NCI-H2107 (cell line): ENCODE measurements at regions not wholly inside any gene's neighbourhood (a gene's known extent, or its start where the extent isn't known, plus 50 kb on each side); places are given as distances from the start of the nearest gene placed in this dataset.

Source experiments
- DNase-seq: peaks from one replicate; lab custom pipeline; 2025; lab: John Stamatoyannopoulos, UW

DNA sequence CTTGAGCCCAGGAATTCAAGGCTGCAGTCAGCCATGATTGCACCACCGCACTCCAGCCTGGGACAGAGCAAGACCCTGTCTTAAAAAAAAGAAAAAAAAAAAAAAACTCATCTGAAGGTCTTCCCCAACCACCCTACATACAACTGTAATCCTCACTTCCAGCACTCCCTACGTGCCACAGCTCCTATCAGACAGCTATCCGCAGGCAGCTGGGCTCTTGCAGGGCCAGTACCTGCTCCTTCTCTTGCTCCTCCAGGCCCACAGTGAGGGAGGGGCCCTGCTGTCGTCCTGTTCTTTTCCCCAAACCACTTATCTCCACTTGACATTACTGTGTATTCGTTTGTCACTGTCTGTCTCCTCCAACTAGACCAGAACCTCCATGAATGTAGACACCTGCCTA is 156.1 kb upstream of the NECTIN1 start:
- no peak for DNase-seq

- no peak for DNase-seq
Measured at GRCh38 chr11:119882316-119882715, 153.3 kb upstream of the NECTIN1 start.

DNA sequence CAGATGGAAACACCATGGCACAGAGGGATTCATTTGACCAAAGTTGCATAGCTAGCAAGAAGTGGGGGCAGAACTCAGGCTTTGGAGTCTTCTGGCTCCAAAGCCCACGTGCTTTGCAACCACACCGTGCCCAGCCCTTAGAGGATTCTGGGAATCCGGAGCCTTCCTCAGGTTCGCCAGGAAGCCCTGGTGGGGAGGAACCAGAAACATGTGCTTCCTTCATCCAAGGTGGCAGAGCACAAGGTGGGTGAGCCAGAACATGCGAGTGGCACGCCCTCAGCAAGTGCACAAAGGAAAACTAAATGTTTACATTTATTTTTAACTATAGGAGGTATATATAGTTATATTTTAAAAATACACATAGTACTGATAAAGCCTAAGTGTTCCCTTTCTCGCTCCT is 151.9 kb upstream of the NECTIN1 start:
- no peak for DNase-seq

DNA sequence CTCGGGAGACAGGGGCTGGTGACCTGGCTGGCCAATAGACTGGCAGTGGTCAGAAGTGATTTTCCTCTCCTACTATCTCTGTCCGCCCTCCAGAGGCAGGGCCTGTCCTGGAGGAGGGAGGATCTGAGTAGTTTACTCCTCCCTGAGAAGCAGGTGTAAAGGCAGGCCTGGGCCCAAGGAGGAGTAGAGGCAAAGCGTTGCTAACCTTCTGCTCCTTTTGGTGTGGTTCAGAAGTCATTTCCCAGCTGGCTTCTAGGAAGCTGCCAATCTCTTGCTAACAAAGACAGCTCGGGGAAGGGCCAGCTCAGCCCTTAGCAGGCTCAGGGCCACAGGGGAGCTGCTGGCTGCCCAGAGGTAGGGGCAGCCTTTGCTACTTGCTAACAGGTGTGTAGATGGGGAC is 151.1 kb upstream of the NECTIN1 start:
- DNase-seq, result no peak

- DNase-seq, result no peak
Measured at GRCh38 chr11:119878990-119879389, 150.0 kb upstream of the NECTIN1 start.

- no peak for DNase-seq
Measured at GRCh38 chr11:119876841-119877240, 147.8 kb upstream of the NECTIN1 start.

DNA sequence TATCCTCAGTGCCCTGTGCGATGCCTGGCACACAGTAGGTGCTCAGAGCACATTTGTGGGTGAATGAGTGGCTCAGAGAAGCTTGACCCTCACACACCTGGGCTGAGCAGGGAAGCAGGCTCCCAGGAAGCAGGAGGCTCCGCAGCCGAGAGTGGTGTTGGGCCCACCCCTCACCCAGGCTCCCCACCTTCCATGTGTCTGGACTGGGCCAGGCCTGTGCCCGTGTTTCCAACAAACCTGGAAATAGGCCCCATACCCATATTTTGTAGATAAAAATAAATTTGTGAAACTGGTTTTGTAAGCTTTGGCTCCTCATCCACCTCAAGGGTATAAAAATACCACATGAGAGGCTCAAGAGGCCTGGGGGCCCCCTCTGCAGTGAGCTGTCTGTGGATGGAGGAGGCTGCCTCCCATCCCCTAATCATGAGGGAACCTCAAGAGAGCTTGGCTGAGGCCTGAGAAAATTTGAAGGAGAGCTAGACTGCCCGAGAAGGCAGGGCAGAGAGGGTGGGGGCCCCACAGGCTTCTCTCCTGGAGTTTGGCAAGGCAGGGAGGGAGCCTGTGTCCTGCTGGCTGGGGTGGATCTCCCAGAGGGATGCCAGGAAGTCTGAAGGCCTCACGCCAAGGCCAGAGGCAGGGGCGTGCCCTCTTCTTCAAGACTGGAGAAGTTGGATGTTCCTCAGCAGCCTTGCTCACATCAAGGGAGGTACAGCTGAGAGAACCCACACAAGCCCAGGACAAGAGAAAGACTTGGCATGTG is 147.0 kb upstream of the NECTIN1 start:
- no peak for DNase-seq

DNA sequence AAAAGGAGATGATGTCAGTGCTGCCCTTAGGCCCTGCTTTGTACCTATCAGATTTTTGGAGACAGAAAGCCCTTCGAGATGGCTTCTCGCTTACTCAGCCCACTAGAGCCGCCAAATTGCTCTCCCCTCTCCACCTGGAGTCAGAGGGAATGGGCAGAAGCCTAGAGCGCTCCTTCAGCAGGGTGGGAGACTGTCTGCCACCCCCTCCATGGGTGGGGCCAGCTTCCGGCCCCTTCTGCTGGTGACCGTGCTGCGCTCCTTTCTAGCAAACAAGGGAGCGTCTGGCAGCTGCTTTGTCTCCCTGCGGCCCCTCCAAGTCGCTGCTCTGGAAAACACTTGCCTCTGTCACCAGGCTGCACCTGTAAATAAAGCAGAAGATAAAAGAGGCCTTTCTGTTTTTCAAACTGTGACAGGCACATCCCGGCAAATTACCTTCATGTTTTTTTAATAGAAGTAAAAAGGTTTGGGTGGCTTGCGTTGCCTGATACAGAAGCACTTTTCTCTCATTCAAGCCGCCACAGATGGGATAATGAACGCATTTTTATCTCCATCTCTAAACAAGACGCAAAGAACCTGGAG is 145.7 kb upstream of the NECTIN1 start:
- DNase-seq, result no peak

DNA sequence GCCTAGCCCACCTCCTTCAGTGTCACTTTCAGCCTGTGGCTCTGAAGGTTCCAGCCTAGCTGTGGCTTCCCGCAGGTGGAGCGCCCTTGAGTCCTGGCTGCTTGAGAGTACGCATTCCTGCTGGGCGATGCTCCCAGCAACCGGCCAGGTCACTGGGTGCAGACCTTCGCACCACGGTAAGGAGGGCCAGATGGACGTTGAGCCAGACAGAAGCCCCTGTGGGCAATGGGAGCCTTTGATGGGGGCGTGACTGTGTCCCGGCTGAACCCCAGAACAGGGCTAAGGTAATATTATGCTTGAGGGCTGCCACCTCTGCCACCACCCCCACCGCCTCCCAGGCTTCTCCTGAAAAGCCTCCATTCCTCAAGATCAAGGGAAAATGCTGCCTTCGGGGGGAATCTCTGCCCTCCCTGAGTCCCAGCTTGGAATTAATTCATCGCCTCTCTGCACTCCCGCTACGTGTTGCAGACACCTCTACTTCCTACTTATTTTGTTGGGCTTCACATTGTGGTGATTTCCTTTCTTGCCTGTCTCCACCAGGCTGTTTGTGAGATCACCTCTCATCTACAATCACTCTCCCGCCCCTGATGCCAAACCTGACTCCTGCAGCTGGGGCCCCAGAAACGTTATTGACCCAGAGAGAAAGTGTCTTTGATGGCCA is 144.9 kb upstream of the NECTIN1 start:
- no peak for DNase-seq

DNA sequence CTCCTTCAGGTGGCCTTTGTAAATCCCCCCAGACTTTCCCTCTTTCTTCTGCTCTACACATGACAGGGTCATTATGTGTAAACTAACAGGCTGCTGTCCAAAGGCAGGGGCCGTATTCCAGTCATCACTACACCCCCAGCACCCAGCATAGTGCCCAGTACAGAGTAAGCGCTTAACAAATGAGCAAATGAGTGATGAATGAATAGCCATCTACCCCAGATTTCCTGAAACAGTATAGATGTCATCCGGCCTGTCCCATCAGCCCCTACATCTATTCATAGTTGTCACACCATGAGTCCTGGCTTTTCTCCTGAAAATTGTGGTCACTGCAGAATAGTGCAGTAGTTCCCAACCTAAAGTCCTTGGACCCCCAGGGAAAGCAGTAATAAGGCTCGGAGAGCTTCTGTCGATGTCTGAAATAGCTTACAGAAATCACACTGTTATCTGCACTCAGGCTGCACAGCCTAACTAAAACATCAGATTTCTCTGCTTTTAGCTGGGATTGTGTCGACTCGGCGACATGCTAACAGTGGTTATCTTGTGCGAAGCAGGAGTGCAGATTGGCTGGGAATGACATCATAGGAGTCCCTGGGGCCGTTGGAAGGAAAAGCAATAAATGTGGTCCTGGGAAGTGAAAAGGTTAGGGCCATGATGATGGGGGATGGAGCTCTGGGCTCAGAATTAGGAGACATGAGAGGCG is 143.8 kb upstream of the NECTIN1 start:
- DNase-seq, result no peak

DNA sequence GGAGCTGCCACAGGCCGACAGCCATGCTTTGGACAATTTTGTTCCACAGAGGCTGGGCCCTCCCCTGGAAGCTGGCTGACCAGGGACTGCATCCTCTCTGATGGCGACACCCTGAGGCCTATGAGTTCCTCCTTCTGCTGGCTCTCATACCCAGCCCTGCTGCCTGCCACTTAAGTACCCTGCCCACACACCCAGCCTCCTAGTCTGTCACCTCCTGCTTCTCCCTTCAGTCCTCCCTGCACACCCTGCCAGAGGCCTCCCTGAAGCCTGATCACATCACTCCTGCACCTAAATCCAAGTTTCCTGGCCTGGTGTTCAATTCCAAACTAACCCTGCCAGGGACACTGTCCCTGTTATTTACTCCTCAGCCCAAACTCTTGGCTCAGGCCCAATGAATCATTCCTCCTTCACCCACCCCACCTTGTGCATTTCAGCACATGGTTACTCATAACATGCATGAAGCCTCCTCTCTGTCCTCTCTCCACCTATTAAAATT is 136.7 kb upstream of the NECTIN1 start:
- no peak for DNase-seq

DNA sequence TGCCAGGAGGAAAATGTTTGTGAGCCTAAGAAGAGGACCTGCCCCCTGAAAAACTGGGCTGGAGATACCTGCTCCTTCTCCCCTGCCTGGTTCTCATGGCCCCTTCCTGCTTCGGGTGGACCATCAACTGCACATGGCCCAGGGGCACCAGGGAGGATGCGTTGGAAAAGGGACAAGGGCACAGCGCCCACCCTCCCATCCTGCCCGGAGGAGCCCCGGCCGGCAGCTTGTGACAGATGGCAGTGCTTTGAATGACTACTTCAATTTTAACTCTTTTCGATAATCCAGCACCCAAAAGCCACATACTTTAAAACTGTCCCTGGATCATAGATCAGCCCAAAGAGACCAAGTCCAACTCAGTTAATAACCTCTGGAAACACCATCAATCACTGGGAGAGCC is 135.8 kb upstream of the NECTIN1 start:
- no peak for DNase-seq

DNA sequence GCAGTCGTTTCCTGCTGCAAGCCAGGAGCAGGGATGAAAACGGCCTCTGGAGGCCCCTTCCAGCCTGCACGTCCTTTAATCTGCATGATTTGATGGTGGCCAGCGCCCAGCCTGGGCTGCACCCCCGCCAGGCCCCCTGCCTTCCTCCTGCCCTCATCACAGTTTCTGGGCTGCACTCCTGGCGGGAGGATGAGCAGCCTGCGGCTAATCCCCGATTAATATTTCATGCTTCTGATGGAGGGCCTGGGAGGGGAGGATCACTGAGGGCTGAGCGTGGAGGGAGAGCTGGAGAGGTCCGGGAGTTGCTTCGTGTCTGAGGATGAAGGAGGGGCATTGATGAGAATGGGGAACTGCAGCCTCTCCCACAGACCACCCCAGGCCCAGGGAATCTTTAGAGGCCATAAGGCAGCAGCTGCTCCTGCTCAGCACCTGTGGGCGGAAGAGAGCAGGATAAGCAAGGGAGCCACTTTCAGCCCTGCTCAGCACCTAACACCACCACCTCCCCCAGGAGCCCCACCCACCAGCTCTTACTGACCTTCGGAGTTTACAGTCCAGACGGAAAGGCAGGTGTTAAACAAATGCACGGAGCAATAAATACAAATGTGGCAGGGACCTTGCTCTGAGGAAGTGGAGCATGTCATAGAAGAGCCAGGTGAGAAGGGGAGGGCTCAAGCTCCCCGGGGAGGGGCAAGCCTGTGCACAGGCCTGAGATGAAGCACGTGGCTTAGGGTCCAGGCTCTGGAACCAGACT is 135.0 kb upstream of the NECTIN1 start:
- DNase-seq, result peak; percentile 37

- no peak for DNase-seq
Measured at GRCh38 chr11:119863236-119863635, 134.2 kb upstream of the NECTIN1 start.

- no peak for DNase-seq
Measured at GRCh38 chr11:119861160-119861559, 132.2 kb upstream of the NECTIN1 start.

DNA sequence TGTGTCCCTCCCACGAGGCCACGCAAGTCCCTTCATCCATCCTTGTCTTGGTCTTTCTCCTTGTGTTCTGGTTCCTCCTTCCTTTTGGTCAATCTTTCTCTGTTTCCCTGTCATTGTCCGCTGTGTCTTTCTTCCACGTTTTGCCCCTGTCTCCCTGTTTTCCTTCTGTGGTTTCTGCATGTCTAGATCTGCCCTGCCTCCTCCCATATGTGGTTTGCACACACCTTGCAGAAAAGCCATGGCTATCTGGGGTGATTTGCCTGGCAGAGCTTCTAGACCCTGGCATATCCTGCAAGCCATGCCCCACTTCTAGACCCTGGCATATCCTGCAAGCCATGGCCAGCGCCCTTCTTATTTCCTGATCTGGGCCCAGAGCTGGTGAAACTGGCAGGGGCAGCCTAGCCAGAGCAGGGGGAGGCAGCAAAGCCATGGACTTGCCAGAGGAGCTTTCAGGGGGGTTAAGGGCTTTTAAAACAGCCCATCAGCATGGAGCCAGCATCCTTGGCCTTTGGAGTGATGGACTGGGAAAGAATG is 131.6 kb upstream of the NECTIN1 start:
- no peak for DNase-seq

DNA sequence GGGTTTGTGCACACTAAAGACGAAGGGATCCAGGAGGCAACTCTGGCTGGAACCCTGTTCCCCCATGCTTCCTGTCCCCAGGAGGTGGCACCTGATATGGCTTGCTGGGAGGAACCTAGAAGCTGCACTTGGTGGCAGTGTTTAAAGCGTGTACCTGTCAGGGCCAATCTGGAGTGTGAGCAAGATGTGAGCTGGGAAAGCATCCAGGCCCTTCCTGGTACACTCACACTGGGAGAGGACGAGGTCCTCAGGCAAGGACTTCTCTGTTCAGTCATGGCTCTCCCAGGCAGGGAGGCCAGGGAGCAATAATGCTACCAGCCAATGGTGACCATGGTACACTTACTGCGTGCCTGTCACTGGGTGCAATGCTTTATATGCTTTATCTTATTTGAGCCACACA is 130.7 kb upstream of the NECTIN1 start:
- no peak for DNase-seq

DNA sequence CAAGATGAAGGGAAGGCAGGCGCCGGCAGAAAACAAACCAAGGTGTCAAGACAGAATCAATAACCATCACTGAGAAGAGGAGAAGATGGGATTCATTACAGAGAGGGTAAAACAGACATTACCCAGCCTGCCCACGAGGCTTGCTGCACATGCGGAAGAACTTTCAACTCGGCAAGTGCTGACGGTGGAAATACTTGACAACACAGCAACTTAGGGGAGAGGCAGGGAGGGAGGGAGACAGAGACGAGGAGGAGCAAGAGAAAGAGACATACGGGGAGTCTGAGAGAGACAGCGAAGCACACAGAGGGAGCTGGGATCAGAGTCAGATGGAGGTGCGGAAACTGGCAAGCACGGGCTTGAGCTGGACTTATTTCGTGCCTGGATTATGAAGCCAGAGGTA is 129.3 kb upstream of the NECTIN1 start:
- no peak for DNase-seq

GRCh38 chr11:119856681-119857485 is 127.9 kb upstream of the NECTIN1 start:
- no peak for DNase-seq

- DNase-seq, result no peak
Measured at GRCh38 chr11:119855066-119855465, 126.1 kb upstream of the NECTIN1 start.

DNA sequence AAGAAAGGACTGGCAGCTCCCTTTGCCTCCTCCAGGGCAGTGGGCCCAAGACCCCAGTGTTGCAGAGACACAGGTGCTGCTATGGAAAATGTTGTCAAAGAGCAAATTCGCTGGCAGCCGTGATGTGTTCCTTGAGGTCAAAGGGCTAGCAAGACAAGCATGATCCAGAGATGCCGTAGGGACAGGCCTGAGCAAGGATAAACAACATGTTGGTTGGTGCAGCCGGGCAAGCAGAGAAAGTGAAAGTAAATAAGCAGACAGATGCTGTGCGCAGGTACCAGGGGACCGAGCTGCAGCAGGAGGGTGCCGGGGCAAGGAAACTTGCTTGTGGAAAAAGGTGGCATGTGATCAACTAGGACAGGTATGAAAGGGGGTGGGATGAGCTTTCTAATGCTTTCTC is 125.5 kb upstream of the NECTIN1 start:
- DNase-seq, result peak; percentile 28
